Neural progenitor cell (in vitro differentiated cells): ENCODE measurements at regions not wholly inside any gene's neighbourhood (a gene's known extent, or its start where the extent isn't known, plus 50 kb on each side); places are given as distances from the start of the nearest gene placed in this dataset.

ENCODE experiments used
- DNase-seq: peaks from one replicate; pipeline ENCODE4 v3.0.0-alpha.2; 2016; ENCODE audit warnings: low spot score
- H2AFZ ChIP-seq: fragments of 200-600 bp; sonication (generic); replicated peaks from 2 replicates; pipeline ENCODE4 v1.6.1; 2016; ENCODE audit warnings: antibody characterized with exemption
- H3F3A ChIP-seq: fragments of 200-600 bp; sonication (generic); 2 replicates; pipeline ENCODE4 v1.6.1; 2016; ENCODE audit warnings: antibody characterized with exemption, low read depth
- H3K27ac ChIP-seq: fragments of 200-600 bp; sonication (generic); 2 replicates; pipeline ENCODE4 v1.5.1; 2016; ENCODE audit warnings: mild to moderate bottlenecking
- H3K27me3 ChIP-seq: fragments of 200-600 bp; sonication (generic); 2 replicates; pipeline ENCODE4 v1.6.1; 2016; ENCODE audit warnings: mild to moderate bottlenecking, moderate library complexity
- H3K36me3 ChIP-seq: fragments of 200-600 bp; sonication (generic); 2 replicates; pipeline ENCODE4 v1.5.1; 2016
- H3K4me1 ChIP-seq: fragments of 200-600 bp; sonication (generic); 2 replicates; pipeline ENCODE4 v1.6.1; 2016; ENCODE audit warnings: mixed run types
- H3K4me2 ChIP-seq: fragments of 200-600 bp; sonication (generic); 2 replicates; pipeline ENCODE4 v1.6.1; 2016
- H3K4me3 ChIP-seq: fragments of 200-600 bp; sonication (generic); 2 replicates; pipeline ENCODE4 v1.5.1; 2016
- H3K79me2 ChIP-seq: fragments of 200-600 bp; sonication (generic); 2 replicates; pipeline ENCODE4 v1.6.1; 2016; ENCODE audit warnings: low read depth
- H3K9ac ChIP-seq: fragments of 200-600 bp; sonication (generic); 2 replicates; pipeline ENCODE4 v1.6.1; 2016
- H3K9me3 ChIP-seq: fragments of 200-600 bp; sonication (generic); 2 replicates; pipeline ENCODE4 v1.5.1; 2016; ENCODE audit warnings: low read depth
- H4K20me1 ChIP-seq: fragments of 200-600 bp; sonication (generic); 2 replicates; pipeline ENCODE4 v1.6.1; 2016; ENCODE audit warnings: low read depth
- H3K27ac Mint-ChIP-seq: 3 replicates; pipeline ENCODE4 v1.8.0; 2021; ENCODE audit warnings: mixed read lengths
- H3K27me3 Mint-ChIP-seq: 2 replicates; pipeline ENCODE4 v1.8.0; 2022; ENCODE audit warnings: low read depth, mild to moderate bottlenecking, inconsistent platforms, moderate library complexity, mixed read lengths; ENCODE audit not compliant: insufficient read depth
- H3K36me3 Mint-ChIP-seq: 3 replicates; pipeline ENCODE4 v1.8.0; 2021; ENCODE audit warnings: mixed read lengths
- H3K4me1 Mint-ChIP-seq: 3 replicates; pipeline ENCODE4 v1.8.0; 2021; ENCODE audit warnings: mixed read lengths
- H3K4me3 Mint-ChIP-seq: 3 replicates; pipeline ENCODE4 v1.8.0; 2021; ENCODE audit warnings: mild to moderate bottlenecking, moderate library complexity, mixed read lengths
- H3K9me3 Mint-ChIP-seq: 3 replicates; pipeline ENCODE4 v1.8.0; 2020; ENCODE audit warnings: mixed read lengths
- EZH2 ChIP-seq: fragments of 200-600 bp; sonication (generic); IDR thresholded peaks from 2 replicates; pipeline ENCODE4 v1.6.1; 2017; ENCODE audit warnings: antibody characterized with exemption, mild to moderate bottlenecking, moderate library complexity
- EZH2phosphoT487 ChIP-seq: fragments of 200-600 bp; sonication (generic); IDR thresholded peaks from 2 replicates; pipeline ENCODE4 v1.6.1; 2017; ENCODE audit warnings: antibody characterized with exemption
- TF ChIP-seq, protein P1 (sequence below): fragments of 200-600 bp; sonication (generic); IDR thresholded peaks from 2 replicates; pipeline ENCODE4 v1.5.1; 2017; ENCODE audit warnings: antibody characterized with exemption, mild to moderate bottlenecking

DNA sequence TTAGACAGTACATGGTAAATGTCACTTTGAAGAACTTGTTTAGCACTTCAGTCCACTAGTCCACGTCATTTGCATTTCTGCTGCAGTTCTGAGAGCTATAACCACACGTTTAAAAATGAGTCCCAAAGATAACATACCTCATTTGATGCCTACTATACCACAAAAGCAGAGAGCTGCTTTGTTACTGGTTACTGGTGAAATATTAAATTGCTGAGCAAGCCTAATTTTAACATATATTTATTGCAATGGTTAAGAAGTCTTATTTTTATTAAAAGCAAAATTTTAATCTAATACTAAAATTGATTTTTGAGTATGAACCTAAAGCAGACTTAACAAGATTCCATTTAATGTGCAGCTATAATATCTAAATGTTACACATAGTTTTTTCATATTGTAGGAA, 1949.7 kb upstream of the PRR20A start:
- Mint-ChIP-seq H3K27ac (no peak overlapping the region), H3K9me3 (peaks cover 7% of the 10 kb centered on the region)

DNA sequence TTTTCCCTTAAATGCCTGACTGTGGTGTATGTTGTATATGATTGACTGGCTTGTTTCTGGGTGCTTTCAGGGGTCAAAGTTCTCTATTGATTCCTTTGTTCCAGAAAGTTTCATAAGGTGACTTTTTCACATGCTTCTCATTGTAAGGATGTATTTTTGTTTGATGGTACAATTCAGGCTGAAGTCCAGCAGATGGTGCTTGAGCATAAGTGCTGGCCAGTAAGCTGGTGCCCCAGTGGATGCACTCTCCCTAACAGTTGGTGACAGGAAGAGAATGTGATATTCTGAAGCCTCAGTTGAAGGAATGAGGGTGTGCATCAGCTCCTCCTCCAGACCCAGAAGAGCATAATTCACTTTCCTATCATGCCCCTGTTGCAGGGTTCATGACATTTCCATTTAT, 1941.6 kb upstream of the PRR20A start:
- H4K20me1 ChIP-seq = no peaks in the 10 kb centered on the region
- H3K4me3 Mint-ChIP-seq = no peak overlapping the region
- H3F3A ChIP-seq = no peaks in the 10 kb centered on the region
- DNase-seq = peak; percentile 47
- peaks cover 11% of the 10 kb centered on the region for H3K9me3 Mint-ChIP-seq
- H3K79me2 ChIP-seq = no peaks in the 10 kb centered on the region
- no peak overlapping the region for H3K9ac ChIP-seq
- H2AFZ ChIP-seq = no peak overlapping the region
- no peak overlapping the region for H3K4me2 ChIP-seq
- peaks cover 6% of the 10 kb centered on the region for H3K36me3 ChIP-seq
- TF ChIP-seq, protein P1, sequence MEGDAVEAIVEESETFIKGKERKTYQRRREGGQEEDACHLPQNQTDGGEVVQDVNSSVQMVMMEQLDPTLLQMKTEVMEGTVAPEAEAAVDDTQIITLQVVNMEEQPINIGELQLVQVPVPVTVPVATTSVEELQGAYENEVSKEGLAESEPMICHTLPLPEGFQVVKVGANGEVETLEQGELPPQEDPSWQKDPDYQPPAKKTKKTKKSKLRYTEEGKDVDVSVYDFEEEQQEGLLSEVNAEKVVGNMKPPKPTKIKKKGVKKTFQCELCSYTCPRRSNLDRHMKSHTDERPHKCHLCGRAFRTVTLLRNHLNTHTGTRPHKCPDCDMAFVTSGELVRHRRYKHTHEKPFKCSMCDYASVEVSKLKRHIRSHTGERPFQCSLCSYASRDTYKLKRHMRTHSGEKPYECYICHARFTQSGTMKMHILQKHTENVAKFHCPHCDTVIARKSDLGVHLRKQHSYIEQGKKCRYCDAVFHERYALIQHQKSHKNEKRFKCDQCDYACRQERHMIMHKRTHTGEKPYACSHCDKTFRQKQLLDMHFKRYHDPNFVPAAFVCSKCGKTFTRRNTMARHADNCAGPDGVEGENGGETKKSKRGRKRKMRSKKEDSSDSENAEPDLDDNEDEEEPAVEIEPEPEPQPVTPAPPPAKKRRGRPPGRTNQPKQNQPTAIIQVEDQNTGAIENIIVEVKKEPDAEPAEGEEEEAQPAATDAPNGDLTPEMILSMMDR = peak; percentile 59
- TF ChIP-seq EZH2 (no peak), EZH2phosphoT487 (no peak)
- H3K36me3 Mint-ChIP-seq = no peaks in the 10 kb centered on the region
- H3K4me1 ChIP-seq = no peaks in the 10 kb centered on the region
- no peaks in the 10 kb centered on the region for H3K27me3 ChIP-seq
- H3K4me1 Mint-ChIP-seq = no peaks in the 10 kb centered on the region
- H3K27ac ChIP-seq = no peak overlapping the region
- peaks cover 10% of the 10 kb centered on the region for H3K9me3 ChIP-seq
- no peak overlapping the region for H3K27ac Mint-ChIP-seq
- no peak overlapping the region for H3K4me3 ChIP-seq
- H3K27me3 Mint-ChIP-seq = no peaks in the 10 kb centered on the region

More for the DNA sequence above, 1949.7 kb upstream of the PRR20A start:
- H3K27ac ChIP-seq = no peak overlapping the region
- Mint-ChIP-seq H3K27me3 (no peaks in the 10 kb centered on the region), H3K4me1 (no peaks in the 10 kb centered on the region), H3K36me3 (no peaks in the 10 kb centered on the region), H3K4me3 (no peak overlapping the region)
- H3K79me2 ChIP-seq = no peaks in the 10 kb centered on the region
- no peaks in the 10 kb centered on the region for H3K36me3 ChIP-seq
- H3K4me3 ChIP-seq = no peak overlapping the region
- H3K9ac ChIP-seq = no peak overlapping the region
- no peak for DNase-seq
- no peaks in the 10 kb centered on the region for H4K20me1 ChIP-seq
- no peaks in the 10 kb centered on the region for H3F3A ChIP-seq
- H3K4me2 ChIP-seq = no peak overlapping the region
- H3K27me3 ChIP-seq = no peaks in the 10 kb centered on the region
- peaks cover 4% of the 10 kb centered on the region for H3K9me3 ChIP-seq
- TF ChIP-seq, protein P1 = no peak
- no peak for TF ChIP-seq EZH2
- no peak for TF ChIP-seq EZH2phosphoT487
- H3K4me1 ChIP-seq = no peaks in the 10 kb centered on the region
- H2AFZ ChIP-seq = no peak overlapping the region

DNA sequence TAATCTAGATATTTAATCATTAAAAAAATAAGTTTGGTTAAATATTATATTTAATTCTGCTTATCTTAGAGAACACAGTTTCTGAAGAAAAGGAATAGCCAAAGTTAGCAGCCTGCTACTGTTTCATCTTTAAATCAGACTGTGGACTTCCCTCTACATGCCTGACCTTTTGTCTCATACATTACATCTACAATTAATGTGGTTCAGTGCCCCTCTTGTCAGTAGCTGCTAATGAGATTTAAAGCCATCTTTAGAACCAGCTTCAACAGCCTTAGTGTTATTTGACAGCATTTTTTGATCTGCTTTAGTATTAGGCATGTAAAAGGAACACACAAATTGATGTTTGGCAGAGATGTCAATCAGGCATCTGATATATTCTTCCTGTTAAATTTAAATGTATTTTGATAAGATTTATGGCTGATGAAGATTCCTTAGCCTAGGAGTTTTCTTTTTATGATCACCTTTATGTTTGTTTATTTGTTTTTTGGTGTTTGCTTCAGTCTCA, 1925.8 kb upstream of the PRR20A start:
- H3K27me3 ChIP-seq = no peaks in the 10 kb centered on the region
- no peak overlapping the region for H3K9ac ChIP-seq
- H2AFZ ChIP-seq = no peak overlapping the region
- Mint-ChIP-seq H3K27ac (no peak overlapping the region), H3K9me3 (no peaks in the 10 kb centered on the region), H3K4me3 (no peak overlapping the region), H3K36me3 (no peaks in the 10 kb centered on the region), H3K4me1 (peaks cover 11% of the 10 kb centered on the region), H3K27me3 (no peaks in the 10 kb centered on the region)
- peak overlapping the region; percentile 28 for H3K4me2 ChIP-seq
- no peaks in the 10 kb centered on the region for H3F3A ChIP-seq
- no peaks in the 10 kb centered on the region for H4K20me1 ChIP-seq
- TF ChIP-seq, protein P1 = no peak
- TF ChIP-seq EZH2phosphoT487 = no peak
- no peak for TF ChIP-seq EZH2
- H3K9me3 ChIP-seq = no peaks in the 10 kb centered on the region
- peak; percentile 78 for DNase-seq
- no peaks in the 10 kb centered on the region for H3K36me3 ChIP-seq
- no peak overlapping the region for H3K4me3 ChIP-seq
- peaks cover 17% of the 10 kb centered on the region for H3K4me1 ChIP-seq
- H3K79me2 ChIP-seq = no peaks in the 10 kb centered on the region
- H3K27ac ChIP-seq = no peak overlapping the region
